ENCODE measurements at regions not wholly inside any gene's neighbourhood (a gene's known extent, or its start where the extent isn't known, plus 50 kb on each side); places are given as distances from the start of the nearest gene placed in this dataset.

GRCh38 chr11:91926965-91927364, 297.7 kb upstream of the FAT3 start:
- peak in 1 of 2 donors; percentile 40 for DNase-seq

GRCh38 chr11:91922846-91923245, 301.8 kb upstream of the FAT3 start:
- H3K27me3 ChIP-seq, result no peaks in the 10 kb centered on the region
- H3K27ac ChIP-seq, result no peak overlapping the region
- no peak for ATAC-seq
- no peak for DNase-seq
- in situ Hi-C loops (cut with MboI; ENCODE audit: low sequenced_read_pairs in 4 of 4), result no loop called here
- no peaks in the 10 kb centered on the region for H3K9me3 ChIP-seq
- TF ChIP-seq POLR2A (IDR thresholded peaks at IDR 0.05), result no peak
- TF ChIP-seq CTCF (IDR thresholded peaks at IDR 0.05 in 4 of 5, conservative IDR thresholded peaks at IDR 0.05 in 1 of 5), result no peak
- H3K4me3 ChIP-seq, result no peak overlapping the region
- intact Hi-C loops (cut with DNase I; ENCODE audit: low total_unique reads), result no loop called here
- H3K4me1 ChIP-seq, result no peaks in the 10 kb centered on the region
- H3K36me3 ChIP-seq, result no peaks in the 10 kb centered on the region

More at GRCh38 chr11:91926965-91927364, 297.7 kb upstream of the FAT3 start:
- Histone ChIP-seq H3K27me3 (no peaks in the 10 kb centered on the region), H3K4me3 (no peak overlapping the region), H3K4me1 (no peaks in the 10 kb centered on the region), H3K9me3 (no peaks in the 10 kb centered on the region), H3K36me3 (no peaks in the 10 kb centered on the region), H3K27ac (no peak overlapping the region)
- intact Hi-C loops (cut with DNase I; ENCODE audit: low total_unique reads), result no loop called here
- in situ Hi-C loops (cut with MboI; ENCODE audit: low sequenced_read_pairs in 4 of 4), result no loop called here
- TF ChIP-seq POLR2A (IDR thresholded peaks at IDR 0.05) (no peak), CTCF (IDR thresholded peaks at IDR 0.05 in 4 of 5, conservative IDR thresholded peaks at IDR 0.05 in 1 of 5) (no peak)
- ATAC-seq, result no peak

- no peak for ATAC-seq
- H3K36me3 ChIP-seq, result no peaks in the 10 kb centered on the region
- DNase-seq, result no peak
- no peaks in the 10 kb centered on the region for H3K4me1 ChIP-seq
- no peaks in the 10 kb centered on the region for H3K27me3 ChIP-seq
- no peaks in the 10 kb centered on the region for H3K9me3 ChIP-seq
- no peak overlapping the region for H3K4me3 ChIP-seq
- TF ChIP-seq POLR2A (IDR thresholded peaks at IDR 0.05), result no peak
- no peak for TF ChIP-seq CTCF (IDR thresholded peaks at IDR 0.05 in 4 of 5, conservative IDR thresholded peaks at IDR 0.05 in 1 of 5)
- in situ Hi-C loops (cut with MboI; ENCODE audit: low sequenced_read_pairs in 4 of 4), result no loop called here
- intact Hi-C loops (cut with DNase I; ENCODE audit: low total_unique reads), result no loop called here
- no peak overlapping the region for H3K27ac ChIP-seq
Measured at GRCh38 chr11:91921974-91922373, 302.6 kb upstream of the FAT3 start.

GRCh38 chr11:91913407-91913806, 311.2 kb upstream of the FAT3 start:
- no peak for TF ChIP-seq POLR2A (IDR thresholded peaks at IDR 0.05)
- no peak for TF ChIP-seq CTCF (IDR thresholded peaks at IDR 0.05 in 4 of 5, conservative IDR thresholded peaks at IDR 0.05 in 1 of 5)
- in situ Hi-C loops (cut with MboI; ENCODE audit: low sequenced_read_pairs in 4 of 4) (no loop called here), intact Hi-C loops (cut with DNase I; ENCODE audit: low total_unique reads) (no loop called here)
- no peak for ATAC-seq
- H3K27me3 ChIP-seq, result no peaks in the 10 kb centered on the region
- no peak for DNase-seq
- H3K4me1 ChIP-seq, result no peaks in the 10 kb centered on the region
- H3K9me3 ChIP-seq, result no peaks in the 10 kb centered on the region
- no peak overlapping the region for H3K27ac ChIP-seq
- no peak overlapping the region for H3K4me3 ChIP-seq
- H3K36me3 ChIP-seq, result no peaks in the 10 kb centered on the region

GRCh38 chr11:91912322-91912721, 312.3 kb upstream of the FAT3 start:
- H3K36me3 ChIP-seq, result no peaks in the 10 kb centered on the region
- TF ChIP-seq CTCF (IDR thresholded peaks at IDR 0.05 in 4 of 5, conservative IDR thresholded peaks at IDR 0.05 in 1 of 5) (no peak), POLR2A (IDR thresholded peaks at IDR 0.05) (no peak)
- H3K27me3 ChIP-seq, result no peaks in the 10 kb centered on the region
- no peaks in the 10 kb centered on the region for H3K9me3 ChIP-seq
- no peak for ATAC-seq
- H3K4me3 ChIP-seq, result no peak overlapping the region
- no peak overlapping the region for H3K27ac ChIP-seq
- DNase-seq, result no peak
- intact Hi-C loops (cut with DNase I; ENCODE audit: low total_unique reads), result no loop called here
- H3K4me1 ChIP-seq, result no peaks in the 10 kb centered on the region
- in situ Hi-C loops (cut with MboI; ENCODE audit: low sequenced_read_pairs in 4 of 4), result no loop called here
